Mammary epithelial cell (primary cell): ENCODE measurements at regions not wholly inside any gene's neighbourhood (a gene's known extent, or its start where the extent isn't known, plus 50 kb on each side); places are given as distances from the start of the nearest gene placed in this dataset.

ENCODE experiments used
- EZH2 ChIP-seq: IDR thresholded peaks from 2 replicates; pipeline ENCODE4 v1.6.1; 2012; ENCODE audit warnings: low read length, inconsistent platforms, borderline replicate concordance
- TF ChIP-seq, protein P1 (sequence below), 2 donors: IDR thresholded peaks in 1 of 2; conservative IDR thresholded peaks in 1 of 2; 2 replicates each; pipeline ENCODE4 v1.5.1; 2011 to 2012; ENCODE audit warnings: inconsistent platforms in 2 of 2, low read length in 2 of 2, mild to moderate bottlenecking in 2 of 2, control low read depth in 1 of 2, low read depth in 1 of 2; ENCODE audit not compliant: insufficient read depth in 1 of 2; ENCODE audit errors: extremely low read depth in 1 of 2

DNA sequence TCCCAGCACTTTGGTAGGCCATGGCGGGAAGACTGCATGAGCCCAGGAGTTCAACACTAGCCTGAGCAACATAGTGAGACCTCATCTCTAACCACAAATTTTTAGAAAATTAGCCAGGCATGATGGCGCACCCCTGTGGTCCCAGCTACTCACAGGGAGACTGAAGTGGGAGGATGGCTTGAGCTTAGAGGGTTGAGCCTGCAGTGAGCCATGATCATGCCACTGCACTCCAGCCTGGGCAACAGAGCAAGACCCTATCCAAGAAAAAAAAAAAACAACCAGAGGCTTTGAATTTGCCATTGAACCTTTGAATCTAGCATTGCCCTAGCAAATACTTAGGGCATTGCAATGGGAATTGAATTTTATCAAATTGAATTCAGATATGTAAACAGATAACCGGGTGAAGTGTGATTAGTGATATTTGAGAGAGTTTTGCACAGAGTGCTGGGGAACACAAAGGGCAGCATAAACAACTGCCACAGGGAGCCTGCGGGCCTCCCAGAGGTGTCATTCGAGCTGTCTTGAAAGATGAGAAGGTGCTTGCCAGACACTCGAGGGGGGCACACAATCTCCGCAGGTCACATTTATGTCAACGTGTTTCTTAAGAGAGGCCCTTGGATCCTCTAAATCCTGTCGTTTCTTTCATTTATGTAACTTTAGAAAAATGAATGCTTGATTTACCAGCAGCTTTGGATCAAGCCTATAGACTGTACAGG lies 200.3 kb downstream of the AASDH start:
- TF ChIP-seq, protein P1, sequence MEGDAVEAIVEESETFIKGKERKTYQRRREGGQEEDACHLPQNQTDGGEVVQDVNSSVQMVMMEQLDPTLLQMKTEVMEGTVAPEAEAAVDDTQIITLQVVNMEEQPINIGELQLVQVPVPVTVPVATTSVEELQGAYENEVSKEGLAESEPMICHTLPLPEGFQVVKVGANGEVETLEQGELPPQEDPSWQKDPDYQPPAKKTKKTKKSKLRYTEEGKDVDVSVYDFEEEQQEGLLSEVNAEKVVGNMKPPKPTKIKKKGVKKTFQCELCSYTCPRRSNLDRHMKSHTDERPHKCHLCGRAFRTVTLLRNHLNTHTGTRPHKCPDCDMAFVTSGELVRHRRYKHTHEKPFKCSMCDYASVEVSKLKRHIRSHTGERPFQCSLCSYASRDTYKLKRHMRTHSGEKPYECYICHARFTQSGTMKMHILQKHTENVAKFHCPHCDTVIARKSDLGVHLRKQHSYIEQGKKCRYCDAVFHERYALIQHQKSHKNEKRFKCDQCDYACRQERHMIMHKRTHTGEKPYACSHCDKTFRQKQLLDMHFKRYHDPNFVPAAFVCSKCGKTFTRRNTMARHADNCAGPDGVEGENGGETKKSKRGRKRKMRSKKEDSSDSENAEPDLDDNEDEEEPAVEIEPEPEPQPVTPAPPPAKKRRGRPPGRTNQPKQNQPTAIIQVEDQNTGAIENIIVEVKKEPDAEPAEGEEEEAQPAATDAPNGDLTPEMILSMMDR (conservative IDR thresholded peaks at IDR 0.05 in 1 of 2, IDR thresholded peaks at IDR 0.05 in 1 of 2; ENCODE audit: extremely low read depth in 1 of 2, insufficient read depth in 1 of 2, low read depth in 1 of 2, low read length in 2 of 2), result no peak
- no peak for TF ChIP-seq EZH2
